ELF-1 (cell line): ENCODE measurements at regions not wholly inside any gene's neighbourhood (a gene's known extent, or its start where the extent isn't known, plus 50 kb on each side); places are given as distances from the start of the nearest gene placed in this dataset.
"Not testable (repeated sequence)": the region's sequence is repeated elsewhere in the genome, so short reads cannot be mapped to it uniquely, and the experiment has no call there.

ENCODE experiments used
- DNase-seq: peaks from one replicate; pipeline ENCODE4 v3.0.0-alpha.2; 2016; ENCODE audit warnings: low read depth, low spot score

DNA sequence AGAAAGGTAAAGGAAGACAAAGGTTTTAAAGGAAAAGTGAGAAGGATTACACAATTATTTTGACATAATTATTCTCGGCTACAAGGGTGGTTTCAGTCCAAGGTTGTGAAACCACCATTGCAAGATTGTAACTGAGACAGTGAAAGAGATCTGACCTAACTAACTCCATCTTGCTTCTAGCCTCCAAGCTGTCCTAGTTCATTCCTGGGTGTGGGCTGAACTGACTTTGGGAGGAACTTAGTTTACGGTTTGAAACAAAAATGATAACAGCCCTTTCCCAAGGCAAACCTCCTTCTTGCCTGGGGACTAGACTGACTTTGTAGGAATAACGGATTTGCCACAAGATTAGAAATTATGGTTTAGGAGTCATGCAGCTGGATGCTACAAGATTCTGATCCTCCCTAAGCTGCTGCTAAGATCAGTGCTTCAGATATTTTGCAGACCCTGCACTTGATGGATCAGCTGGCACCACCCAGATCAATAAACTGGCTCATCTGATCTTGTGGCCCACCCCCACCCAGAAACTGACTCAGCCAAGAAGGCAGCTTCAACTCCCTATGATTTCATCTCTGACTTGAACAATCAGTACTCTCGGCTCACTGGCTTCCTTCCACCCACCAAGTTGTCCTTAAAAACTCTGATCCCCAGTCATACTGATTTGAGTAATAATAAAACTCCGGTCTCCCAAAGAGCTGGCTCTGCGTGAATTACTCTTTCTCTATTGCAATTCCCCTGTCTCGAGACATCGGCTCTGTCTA, 57.7 kb upstream of the AADACL2 start:
- no peak for DNase-seq

DNA sequence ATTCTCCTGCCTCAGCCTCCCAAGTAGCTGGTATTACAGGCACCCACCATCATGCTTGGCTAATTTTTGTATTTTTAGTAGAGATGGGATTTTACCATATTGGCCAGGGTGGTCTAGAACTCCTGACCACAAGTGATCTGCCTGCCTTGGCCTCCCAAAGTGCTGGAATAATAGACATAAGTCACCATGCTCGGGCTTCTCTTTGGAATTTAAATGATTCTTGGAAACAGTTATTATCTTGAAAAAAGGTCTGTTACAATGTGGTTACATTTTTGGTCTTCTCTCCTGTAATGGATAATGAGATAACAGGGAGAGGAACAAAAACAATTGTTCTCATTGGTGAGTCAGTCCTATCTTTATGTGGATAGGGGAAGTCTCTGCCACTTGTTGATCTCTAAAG, 59.8 kb upstream of the AADACL2 start:
- DNase-seq: no peak

DNA sequence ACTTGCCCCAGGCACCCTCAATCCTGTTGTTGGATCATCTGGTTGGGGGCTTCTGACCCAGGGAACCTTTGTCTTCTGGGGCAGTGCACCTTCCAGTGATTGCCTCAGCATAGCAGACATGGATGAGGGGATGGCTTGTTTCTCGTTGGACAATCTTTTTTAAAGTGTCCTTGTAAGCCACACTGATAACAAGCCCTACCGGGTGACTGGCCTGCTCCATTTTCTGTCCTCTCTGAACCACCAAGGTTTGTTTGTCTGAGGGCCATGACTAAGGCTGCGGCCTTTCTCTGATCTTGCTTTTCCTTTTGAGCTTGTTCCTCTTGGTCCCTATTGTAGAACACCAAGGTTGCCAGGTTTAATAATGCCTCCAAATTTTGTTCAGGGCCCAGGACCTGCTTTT, 66.0 kb upstream of the AADACL2 start:
- not testable (repeated sequence) for DNase-seq

DNA sequence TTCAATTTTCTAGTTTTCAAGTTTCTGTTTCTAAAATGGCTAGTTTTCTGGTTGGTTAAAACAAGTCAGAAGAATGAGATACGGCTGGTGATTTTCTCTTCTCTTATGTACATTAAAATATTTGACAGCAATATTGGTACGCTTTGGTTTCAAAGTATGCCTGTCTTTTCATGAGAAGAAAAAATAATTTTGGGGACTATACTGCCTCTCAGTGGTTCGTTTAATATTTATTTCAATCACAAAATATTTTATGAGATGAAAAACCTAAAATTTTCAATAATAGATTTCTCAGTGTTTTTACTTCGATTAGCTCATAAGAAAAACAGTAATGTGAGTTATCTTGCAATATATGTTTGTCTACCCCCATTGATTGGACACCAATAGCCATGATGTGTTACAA, 72.8 kb upstream of the AADACL2 start:
- no peak for DNase-seq

DNA sequence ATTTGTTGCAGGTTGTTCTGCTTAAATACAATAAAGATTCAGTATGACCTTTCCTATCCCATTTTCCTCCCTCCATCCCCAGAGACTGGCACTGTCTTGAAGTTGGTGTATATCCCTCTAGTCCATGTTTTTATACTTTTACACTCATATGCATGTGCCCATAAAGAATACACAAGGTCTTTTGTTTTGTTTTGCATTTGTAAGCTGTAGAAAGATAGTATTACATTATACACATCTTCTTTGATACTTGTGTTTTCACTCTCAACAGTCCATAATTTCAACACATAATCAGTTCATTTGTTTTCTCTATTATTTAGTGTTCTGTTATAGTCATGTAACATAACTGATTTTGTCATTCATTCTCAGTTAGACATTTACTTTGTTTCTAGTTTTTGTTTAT, 88.7 kb upstream of the AADACL2 start:
- no peak for DNase-seq

DNA sequence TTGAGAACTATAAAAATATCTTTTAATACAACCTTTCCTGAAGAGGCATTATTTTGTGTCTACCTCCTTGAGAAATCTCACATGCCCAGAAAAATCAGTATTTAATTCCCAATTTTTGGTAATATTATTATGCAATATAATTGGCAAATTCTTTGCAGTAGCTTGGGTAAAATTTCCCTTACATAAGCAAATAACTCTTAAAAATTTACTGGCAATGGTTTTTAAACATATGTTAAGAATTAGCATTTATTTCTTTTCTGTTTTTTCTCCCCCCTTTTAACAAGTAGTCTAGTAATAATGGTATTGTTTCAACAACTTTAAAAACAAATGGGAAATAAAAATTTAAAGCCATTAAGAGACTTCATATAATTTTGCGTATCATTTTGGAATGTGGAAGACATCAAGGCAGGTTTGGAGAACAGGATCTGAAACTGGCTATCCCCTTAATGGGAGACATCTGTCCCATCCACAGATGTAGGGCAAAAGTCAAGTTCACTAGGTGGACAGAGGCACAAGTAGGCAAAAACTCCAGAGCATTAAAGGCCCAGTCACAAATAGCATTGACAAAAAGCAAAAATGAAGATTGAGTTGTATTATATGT, 89.6 kb upstream of the AADACL2 start:
- DNase-seq: no peak

DNA sequence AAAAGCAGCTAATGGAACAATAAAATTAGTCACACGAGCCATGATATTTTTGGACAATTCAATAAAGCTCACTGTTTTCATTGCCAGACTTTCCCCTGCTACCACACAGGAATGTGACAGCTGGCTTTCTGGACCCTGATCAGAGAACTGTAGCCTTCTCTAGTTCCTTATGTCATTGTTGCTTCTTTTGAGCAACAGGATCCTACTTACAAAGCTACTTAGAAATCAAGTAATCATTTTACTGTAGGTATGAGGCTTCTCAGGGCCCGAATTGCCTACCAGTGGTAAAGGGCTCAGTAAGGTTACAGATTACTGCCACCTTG, 94.3 kb upstream of the AADACL2 start:
- no peak for DNase-seq

DNA sequence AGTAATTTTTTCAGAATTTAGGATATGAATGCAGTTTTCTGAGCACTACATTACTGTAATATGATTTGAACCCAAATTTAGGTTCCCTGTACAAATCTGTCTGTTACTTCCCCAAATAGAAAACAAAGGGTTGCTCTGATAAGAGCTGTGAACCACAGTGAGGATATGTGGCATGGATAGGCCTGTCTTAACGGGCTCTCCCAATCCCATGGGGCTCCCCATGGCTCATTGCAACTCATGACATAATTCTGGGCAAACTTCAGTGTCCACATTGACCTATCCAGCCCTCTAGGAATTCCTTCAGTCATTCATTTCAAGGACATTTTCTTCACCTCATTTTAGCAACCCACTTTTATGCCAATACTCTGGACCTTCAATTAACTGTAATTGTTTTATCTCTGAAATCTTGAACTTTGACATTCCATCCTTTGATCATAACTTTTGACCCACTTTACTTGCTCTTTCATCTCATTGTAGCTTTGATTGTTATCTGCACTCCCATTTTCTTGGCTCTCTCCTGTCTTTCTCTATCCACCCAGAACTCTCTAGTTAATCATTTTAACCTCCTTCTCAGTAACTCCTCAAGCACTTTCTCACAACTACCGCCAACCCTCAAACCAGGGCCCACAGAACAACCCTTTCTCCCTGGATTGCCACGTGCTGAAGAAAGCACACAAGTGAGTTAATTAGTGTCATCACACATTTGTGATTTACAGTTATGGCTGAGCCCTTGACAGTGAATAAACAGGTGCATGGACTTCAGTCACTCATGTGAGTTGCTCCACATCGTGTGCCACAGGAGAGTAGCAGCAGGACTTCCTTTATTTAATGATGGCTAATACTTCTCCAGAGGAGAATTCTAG, 94.9 kb upstream of the AADACL2 start:
- DNase-seq: no peak

DNA sequence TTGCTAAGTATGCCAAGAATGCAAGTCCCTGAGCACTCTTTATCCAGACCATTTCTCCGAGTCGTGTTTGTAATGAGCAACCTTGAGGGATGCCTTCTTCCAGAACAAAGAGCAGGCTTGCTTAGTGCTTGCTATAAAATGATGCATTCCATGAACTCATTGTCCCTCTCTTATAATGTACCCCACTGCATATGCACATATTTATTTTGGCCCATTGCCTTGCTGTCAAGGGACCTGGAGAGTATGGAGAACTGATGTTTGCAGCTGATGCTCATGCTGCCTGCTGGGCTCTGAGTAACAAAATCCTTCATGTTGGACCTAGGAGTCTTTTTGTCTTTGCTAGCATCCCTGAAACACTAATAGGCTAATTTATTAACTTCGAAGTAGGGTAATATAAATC, 97.8 kb upstream of the AADACL2 start:
- DNase-seq: no peak

DNA sequence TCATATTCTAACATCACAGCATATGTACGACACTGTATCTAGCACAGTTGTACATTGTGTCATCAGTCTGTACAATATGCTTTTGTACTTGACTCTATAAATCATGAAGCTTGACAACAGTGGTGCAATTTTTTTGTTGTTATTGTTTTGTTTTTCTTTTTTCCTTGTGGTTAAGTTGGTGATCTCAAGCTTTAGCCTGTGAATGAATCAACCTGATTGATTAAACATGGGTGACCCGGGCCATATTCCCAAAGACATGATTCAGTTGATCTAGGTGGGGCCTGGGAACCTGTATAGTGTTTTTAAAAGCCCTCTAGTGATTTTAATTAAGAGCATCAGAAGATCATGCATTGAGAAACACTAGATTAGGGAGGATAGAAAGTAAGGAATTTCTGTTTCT, 101.8 kb upstream of the AADACL2 start:
- DNase-seq: no peak

DNA sequence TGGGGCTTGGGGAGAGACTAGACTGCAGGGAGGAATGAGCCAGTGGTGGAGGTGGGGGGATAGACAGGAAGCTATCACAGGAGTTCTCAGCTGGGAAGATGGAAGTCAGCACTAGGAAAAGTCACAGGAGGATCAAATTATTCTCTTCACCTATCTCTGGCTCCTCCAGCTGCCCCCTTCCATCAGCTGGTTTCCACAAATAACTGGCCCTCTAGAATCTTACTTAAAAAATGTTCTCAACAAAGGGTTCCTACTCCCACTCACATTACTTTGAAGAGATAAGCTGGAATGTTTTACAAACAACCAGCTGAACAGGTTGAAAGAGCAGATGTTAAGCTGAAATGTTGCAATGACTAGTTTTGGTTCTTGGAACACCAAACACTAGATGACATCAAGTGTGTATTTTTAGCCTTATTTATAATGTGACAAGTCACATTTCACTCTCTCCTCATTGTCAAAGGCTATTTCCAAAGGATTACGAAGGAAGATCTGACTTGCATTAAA, 102.7 kb upstream of the AADACL2 start:
- DNase-seq: no peak

DNA sequence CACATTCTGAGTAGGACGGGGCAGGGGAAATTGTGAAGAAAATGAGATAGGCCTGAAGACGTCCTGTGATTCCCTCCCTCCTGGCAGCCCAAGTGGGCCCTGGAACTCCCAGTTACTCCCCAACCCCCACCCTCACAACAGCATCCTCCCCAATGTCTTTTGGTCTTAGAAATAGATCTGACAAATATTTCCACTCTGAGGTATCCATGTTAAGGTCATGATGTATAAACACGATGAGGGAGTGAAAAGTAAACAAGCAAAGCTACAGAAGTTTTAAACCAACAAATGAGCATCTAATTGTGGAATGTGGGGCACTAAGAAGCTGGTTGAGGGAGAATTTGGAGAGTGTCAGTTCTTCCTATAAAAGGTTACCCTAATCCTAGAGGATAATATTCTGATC, 103.7 kb upstream of the AADACL2 start:
- no peak for DNase-seq

DNA sequence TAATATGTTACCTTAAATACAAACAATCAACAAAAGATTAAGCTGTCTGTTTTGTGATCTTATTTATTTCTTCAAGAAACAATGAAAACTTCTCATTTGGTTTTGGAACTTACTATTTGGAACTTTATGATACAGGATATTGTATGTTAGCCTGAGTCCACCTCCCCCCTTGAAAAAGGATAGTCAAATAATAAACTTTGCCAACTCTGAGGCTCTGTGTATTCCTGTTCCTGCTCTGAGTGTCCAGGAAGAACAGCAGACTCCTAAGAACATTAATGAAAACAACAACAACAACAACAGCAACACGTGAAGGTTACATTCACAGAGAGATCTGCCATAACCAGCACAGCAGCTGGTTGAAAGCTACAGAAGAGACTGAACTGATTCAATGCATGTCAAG, 108.1 kb upstream of the AADACL2 start:
- no peak for DNase-seq

DNA sequence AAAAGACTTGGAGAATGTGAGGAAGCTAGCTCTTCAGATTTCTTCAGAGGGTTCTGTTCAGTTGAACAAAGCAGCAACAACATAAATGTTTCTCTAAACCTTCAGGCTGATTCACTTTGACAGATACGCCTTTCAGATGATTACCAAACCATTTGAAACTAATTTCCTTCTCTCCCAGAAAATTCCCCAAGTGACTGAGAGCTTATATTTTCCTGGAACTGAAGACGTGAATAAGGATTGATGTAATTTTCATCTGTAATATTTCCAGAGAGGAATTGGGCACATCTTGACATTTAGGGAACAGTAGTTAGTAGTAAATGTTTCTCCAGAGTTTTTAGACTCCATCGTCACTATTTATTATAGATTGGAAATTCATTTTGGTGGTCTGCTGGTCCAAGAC, 108.6 kb upstream of the AADACL2 start:
- DNase-seq: no peak

DNA sequence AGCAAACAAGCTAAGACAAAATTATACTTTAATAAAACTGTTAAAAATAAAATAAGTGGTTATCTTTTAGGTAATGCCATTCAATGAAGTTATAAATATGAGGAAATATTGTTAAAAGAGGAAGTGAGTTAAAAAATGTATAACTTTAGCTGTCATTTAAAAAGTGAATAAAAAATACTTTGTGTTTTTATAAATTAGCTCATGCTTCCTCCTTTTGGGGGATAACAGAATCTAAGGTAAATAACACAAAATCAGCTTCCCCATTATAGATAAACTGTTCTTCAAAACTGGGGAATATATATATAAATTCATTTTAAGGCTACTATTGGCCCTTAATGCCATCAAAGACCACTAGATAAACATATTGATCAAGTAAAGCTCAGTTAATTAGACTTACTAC, 113.7 kb upstream of the AADACL2 start:
- DNase-seq: no peak

DNA sequence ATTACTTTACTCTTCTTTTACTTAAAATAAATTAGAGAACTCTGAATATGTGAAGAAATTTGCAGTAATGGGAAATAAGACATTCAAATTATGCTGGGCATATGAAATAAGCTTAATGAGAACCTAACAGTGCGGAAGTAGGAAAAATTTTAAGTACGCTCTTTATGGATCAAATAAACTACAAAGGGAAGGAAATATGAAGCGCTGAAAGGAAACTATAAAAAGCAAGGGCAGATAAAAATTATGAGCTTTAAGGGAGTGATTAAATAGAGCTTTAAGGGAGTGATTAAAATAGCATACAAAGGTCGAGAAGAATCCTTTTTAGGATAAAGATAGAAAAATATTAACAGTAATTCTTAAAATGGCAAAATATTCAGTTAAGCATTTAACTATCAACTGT, 118.3 kb upstream of the AADACL2 start:
- DNase-seq: no peak

DNA sequence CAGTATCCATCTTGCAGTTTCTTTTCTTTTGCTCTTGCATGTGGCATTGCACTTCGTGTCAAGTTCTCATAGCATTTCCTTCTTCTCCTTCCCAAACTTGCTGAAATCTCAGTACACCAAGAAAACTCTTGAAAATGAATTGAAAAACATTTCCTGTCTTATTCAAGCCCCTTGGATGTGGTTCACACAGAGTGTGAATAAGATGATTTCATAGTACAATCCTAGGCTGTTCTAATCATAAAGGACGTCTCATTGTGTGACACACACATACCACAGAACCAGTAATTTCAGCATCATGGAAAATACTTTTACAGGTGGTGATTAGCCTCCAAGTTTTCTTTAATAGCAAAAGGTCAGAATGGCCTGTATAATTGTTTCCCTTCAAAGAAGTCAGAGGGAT, 121.6 kb upstream of the AADACL2 start:
- no peak for DNase-seq

DNA sequence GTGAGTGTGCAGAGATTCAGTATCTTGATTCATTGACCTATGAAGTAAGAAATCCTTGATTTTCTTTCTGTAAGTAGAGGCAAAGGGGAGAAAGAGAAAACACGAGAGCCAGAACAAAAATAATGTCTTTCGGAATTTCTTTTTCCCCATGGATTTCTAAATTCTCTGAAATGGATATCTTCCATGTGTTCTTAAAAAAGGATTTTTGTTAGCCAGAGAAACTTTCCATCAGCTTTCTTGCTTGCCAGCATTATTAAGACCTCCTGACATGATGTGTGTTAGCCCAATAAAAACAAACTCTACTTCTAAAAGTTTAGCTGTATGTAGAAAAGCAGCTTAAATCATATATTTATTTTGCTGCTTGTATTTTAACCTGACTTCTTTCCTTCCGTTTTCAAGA, 122.3 kb upstream of the AADACL2 start:
- DNase-seq: no peak

DNA sequence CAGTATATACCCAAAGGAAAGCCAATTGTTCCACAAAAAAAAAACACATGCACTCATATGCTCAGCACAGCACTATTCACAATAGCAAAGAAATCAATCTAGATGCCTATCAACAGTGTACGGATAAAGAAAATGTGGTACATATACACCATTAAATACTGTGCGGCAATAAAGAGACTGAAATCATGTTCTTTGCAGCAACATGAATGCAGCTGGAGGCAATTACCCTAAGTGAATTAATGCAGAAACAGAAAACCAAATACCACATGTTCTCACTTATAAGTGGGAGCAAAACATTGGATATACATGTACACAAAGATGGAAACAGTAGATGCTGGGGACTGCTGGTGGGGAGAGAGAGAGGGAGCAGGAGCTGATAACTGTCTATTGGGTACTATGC, 124.2 kb upstream of the AADACL2 start:
- no peak for DNase-seq

DNA sequence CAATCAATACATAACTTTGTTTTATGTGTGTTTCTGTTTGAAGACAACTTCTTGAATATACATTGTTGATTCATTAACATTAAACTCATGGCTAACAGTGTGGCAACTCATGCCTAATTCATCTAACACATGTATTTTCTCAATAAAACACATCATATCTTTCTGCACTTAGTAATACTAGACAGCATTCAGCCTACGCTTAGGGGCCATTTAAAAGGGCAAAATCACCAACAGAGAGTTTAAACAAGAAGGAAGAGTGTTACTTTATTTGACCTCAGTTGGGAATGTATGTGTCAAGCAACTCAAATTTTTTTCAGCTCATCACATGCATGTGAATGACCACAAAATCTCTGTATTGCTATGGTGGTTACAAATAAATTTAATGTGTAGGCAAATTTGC, 128.8 kb upstream of the AADACL2 start:
- no peak for DNase-seq

DNA sequence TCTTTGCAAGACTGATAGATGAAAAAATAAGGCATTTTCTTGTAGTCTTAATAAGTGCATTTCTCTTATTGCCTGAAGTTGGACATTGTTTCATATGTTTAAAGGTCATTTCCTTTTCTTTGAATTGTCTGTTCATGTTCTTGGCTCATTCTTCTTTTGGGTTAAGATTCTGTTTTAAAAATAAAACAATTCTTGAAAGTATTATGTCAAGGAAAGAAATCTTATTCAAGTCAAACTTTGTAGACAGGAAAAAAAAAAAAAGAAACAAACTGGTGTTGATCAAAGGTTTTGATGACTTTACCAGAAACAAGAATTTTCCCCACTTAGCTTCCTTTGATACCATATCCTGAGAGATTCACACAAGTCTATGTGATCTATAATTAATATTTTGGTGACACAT, 132.9 kb upstream of the AADACL2 start:
- DNase-seq: no peak

DNA sequence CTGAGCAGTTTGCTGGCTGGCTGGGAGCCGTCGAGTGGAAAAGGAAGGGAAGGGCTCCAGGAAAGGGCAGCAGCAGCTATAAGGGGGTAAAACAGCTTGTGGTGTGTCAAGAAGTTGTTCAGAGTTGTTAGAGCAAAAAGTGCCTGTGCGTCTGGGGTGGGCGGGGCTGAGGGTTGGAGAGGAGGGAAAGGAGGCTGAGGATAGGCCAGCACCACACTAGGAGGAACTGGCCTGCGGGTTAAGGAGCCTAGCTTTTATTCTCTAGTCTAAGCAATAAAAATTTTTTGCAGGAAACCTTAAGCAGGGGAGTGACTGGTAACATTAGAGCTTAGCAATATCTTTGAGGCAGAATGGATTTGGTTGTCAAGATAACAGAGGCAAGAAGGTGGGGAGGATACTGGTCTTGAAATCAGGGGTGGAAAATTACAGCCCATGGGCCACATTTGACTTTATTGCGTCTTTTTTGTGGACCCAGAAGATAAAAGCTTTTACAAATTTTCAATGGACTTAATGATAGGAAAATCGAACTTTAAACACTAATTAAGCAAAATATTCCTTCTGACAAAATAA, 134.5 kb upstream of the AADACL2 start:
- peak; percentile 57 for DNase-seq
